ENCODE measurements at regions not wholly inside any gene's neighbourhood (a gene's known extent, or its start where the extent isn't known, plus 50 kb on each side); places are given as distances from the start of the nearest gene placed in this dataset.
"Not testable (repeated sequence)": the region's sequence is repeated elsewhere in the genome, so short reads cannot be mapped to it uniquely, and the experiment has no call there.

DNA sequence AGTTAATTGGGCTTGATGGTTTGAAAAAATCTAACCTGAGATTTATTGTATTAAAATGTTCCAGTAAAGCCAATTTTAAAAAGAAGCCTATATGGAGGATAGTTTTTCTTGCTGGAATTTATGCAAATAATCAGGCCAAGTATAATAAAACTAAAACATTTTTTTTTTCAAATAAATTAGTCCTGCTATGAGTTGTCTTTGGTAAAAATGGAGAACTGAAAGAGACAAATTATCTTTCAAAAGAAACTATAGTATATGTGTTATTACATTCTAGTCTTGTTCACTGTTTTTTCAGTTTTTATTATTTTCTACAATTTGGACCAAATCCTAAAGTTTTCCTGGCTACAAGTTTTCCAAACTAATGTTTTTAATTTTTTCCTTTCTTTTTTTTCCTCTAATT lies 468.9 kb downstream of the UQCRFS1 start:
- no peak for DNase-seq

DNA sequence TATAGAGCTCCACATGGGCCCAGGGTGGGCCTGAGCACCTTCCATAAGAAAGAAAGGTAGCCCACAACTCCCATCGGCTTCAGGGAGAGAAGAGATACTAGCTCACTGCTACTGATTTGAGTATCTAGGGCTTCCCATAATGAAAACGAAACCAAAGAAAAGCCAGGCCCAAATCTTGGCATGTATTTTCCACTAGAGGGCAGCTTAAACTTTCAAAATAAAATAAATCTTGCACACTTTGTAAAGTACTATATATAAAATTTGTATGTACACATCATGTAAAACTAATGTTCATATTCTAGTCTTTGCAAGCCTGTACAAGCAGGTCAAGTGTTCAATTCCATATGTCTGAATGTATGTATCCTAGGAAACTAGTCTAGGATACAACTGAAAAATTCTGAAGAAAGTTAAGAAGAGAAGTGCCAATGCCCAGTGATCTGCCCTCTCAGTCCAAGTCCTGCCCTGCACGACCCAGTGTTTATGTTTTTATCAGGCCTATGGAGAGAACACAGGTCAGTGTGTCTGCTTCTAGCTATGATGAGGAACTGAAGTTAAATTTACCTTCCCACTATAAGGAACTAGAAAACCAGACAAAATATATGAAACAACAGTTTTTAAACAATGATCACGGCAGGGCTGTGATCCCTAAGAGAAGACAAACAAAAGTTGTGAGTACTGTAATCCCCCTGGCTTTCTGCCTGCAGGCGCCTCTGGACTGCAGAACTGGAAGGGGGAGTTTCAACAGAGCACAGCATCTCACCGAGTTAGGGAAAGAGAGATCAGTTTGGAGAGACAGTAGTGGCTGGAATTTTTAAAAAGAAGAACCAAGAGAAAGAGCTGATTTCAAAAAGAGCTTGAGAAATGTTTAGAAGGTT lies 475.7 kb downstream of the UQCRFS1 start:
- DNase-seq, result peak; percentile 53 to 71 (median 61)

DNA sequence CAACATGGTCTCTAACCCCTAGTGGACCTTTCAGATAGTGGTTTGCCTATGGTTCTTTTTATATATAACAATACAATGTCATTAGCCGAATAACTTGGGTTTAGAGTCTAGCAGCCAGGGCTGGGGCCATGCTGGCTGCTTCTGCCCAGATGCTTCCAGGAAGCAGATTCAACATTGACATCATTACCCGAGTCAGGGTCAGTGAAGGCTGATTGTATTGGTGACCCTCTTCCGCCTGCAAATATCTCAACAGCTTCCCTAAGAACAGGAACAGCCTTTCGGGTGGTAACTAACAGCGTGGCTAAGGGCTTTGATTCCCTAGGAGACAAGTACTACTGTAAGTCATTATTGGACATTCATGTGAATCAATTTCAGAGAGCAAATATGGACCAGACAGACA lies 476.4 kb downstream of the UQCRFS1 start:
- DNase-seq, result no peak

DNA sequence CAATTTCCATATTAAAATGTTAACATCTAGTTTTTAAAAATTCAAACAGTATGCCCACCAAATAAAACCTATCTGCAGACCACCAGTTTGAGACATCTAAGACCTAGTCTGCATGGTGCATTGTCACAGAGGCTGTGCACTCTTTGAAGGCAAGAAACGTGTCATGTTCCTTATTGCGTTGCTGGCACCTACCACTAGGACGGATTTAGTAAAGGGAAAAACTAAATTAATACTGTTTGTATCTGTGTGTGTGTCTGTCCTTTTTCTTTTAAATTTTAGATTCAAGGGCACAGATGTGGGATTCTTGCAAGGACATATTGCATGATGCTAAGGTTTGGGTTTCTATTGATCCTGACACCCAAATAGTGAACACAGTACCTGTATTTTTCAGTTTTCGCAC lies 481.4 kb downstream of the UQCRFS1 start:
- no peak for DNase-seq

DNA sequence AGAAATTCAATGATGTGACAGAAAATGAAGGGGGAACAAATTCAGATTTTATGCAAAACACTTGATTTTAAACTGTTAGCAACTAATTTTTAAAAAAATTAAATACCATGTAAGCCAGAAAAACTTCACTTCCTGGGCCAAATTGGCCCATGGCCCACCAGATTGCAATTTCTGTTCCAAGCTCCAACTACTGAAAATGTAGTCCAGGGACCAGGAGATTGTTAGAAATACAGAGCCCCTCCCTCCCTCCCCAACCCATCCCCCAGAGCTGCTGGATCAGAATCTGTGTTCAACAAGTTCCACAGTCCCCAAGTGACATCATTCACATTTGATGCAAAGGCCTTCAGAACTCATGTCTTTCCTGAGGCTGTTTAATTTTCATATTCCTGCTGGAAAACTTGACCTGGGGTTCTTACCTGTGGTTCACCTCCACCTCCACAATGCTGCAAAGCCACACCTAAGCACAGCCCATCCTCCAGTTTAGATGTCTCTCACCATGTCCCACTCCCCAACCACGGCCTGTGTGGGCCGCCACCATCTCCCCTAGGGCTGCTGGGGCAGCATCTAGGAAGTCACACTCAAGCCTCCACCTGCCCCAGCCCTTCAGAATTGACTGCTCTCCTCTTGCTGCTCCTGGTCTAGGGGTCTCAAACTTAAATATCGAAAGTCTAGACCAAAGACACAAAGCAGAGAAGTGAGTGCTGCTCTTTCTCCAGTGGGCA lies 482.0 kb downstream of the UQCRFS1 start:
- peak; percentile 5 to 28 (median 21) for DNase-seq

DNA sequence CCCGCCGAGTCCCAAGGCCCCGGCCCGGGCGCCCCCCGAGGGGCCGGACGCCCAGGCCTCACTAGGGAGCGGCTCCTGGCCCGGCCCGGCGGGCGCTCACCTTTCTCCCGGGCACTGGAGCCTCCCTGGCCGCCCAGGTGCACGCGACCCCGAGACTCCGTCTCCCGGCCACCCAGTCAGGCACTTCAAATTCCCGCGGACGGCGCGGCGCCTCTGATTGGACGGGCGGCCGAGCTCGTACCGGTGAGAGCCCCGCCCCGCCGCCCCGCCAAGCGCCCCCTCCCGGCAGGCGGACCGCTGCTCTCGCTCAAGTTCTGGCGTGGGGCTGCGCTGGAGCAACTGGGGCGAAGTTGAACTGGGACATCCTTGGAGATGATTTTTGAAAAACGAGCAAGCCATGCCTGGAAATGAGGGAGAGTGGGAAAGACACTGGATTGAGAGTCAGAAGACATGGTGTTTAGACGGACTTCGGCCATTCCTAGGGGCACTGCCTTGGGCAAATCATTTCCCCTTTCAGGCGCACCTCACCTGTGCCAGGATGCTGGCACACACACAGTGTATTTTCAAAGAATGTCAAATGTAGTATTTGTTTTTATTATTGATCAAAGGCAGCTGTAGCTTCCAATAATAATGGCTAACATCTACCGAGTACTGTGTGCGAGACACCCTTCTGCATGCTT lies 485.3 kb downstream of the UQCRFS1 start:
- peak in 2 of 3 donors; percentile 1 to 22 for DNase-seq

DNA sequence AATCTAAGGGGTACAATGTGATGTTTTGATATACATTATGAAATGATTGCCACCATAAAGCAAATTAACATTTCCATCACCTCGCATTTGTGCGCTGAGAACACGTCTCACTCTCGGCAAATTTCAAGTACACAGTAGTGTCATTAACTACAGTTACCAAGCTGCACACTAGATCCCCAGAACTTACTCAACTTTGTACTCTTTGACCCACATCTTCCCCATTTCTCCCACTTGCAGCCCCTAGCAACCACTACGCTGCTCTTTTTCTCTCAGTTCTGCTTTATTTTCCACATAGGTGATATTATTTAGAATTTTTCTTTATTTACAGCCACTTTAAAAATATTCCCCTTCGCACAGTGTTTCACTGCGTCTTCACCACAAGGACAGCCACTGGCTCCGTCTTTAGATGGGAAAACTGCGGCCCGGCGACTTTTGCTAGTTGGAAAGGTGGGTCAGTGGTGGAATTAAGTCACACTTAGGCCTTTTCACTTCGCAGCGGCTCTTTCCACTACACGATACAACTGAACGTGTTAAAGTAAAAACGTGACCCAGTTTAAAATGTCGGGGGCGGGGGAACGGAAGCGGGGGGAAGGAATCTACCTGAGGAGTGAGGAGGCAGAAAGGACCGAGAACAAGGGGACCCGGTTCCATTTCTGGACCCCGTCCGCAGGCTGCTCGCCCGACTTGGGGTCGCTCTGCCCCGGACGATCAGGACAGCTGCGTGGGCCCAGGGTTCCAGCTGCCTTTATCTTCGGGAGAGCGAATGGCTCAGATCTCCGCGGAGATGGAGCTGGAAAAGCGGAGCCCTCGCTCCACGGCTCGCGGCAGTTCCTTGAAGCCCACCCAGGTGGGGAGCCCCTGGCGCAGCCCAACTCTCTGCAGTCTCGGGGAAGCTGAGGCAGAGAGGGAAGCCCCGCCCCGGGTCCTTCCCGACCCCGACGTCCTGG lies 486.1 kb downstream of the UQCRFS1 start:
- no peak for DNase-seq

DNA sequence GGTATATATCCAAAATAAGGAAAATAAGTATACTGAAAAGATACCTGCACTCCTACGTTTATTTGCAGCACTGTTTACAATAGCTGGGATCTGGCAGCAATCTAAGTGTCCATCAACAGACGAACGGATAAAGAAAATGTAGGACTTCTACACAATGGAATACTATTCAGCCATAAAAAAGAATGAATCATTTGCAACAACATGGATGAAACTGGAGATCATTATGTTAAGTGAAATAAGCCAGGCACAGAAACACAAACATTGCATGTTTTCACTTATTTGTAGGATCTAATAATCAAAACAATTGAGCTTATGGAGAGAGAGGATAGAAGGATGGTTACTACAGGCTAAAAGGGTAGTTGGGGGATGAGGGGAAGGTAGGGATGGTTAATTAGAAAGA lies 494.0 kb downstream of the UQCRFS1 start:
- no peak for DNase-seq

DNA sequence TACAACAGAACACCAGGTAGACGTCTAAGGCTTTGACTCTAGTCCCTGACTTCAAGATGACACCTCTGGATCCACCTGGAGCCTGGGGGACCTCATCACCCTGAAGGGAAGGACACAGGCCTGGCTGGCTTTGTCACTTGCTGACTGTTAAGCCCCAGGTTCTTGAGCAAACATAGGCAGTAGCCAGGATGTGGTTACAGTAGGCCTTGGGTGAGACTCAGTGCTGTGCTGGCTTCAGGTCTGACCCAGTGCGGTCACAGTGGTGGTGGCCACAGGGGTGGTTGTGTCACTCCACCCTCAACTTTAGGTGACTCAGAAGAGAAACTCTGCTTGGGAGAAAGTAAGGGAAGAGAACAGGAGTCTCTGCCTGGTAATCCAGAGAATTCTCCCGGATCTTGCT lies 497.8 kb downstream of the UQCRFS1 start:
- DNase-seq, result no peak

DNA sequence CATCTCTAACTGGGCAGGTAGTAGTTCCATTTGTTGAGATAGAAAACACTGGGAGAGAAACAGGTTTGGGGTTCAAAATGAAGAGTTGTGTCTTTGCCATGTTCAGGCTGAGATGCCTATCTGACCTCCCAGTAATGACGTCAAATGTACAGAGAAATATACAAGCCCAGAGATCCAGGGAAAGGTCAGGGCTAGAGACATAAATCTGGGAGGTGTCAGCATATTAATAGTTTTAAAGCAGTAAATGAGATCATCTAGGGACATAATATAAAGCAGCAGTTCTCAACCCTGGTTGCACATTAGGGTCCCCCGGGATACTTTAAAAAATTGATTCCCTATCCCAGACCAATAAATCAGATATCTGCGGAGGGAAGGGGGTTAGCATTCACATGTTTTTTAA lies 501.5 kb downstream of the UQCRFS1 start:
- no peak for DNase-seq

DNA sequence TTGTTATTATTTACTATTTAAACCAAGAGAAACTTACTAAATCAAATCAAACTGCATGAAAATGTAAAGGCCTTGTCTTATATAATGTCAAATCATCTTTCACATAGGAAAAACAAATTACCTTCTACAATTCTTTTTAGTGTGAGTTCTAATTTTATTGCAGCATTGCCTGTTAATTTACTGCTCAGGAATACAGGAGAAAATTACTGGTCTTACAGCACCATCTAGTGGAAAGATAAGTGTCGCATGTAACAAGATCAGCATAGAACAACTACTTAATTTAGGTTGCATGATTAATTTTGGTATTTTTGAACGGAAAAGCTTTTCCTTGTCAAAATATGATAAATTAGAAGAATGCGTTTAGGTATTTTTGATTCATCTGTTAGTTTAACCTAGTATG lies 502.7 kb downstream of the UQCRFS1 start:
- DNase-seq, result peak; percentile 55 to 66 (median 62)

DNA sequence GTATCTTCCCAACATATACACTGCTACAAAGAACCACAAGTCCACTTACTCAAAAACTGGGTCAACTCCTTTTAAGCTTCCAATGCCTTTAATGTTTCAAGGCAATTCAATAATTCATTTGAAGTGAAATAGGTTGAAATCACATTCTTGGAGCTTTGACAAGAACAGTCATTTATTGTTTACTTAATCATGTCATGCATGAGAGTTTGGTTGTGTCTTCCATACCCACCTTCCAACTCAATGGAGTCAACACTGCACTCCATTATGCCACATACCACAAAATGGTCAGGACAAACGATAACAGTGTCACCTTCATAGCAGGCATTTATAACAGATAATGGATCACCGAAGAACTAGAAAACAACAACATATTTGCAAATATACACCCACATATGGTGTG lies 506.3 kb downstream of the UQCRFS1 start:
- no peak for DNase-seq

DNA sequence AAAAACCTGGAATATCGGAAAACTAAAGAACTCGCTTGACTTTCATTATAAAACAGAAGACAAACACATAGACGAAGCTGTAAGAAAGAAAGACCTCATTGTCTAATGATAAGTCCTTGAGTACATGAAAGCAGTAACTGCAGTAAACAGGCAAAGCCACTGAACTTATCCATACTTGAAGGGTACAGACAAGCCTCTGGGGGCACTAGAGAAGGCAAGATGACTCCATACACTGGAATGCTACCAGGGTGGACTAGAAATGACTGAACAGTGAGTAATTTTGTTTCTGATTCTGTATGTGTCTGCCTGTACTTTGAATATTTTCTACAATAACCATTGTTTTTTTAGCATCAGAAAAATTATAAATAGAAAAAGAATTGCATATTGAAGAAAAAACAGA lies 507.9 kb downstream of the UQCRFS1 start:
- peak in 1 of 3 donors; percentile 73 for DNase-seq

DNA sequence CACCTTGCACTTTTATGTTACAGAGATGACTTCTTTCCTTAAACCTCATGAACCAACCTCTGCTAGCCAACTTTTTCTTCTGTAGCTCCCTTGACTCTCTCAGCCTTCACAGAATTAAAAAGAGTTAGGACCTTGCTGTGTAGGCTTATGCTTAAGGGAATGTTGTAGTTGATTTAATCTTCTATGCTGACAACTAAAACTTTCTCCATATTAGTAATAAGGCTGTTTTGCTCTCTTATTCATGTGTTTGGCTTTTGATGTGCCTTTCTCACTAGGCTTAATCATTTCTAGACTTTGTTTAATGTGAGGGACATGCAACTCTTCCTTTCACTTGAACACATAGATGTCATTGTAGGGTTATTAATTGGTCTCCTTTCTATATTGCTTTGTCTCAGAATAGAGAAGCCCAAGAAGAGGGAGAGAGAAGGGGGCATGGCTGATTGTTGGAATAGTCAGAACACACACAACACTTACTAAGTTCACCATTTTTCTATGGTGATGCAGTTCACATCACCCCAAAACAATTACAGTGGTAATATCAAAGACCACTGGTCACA lies 509.5 kb downstream of the UQCRFS1 start:
- DNase-seq, result no peak

DNA sequence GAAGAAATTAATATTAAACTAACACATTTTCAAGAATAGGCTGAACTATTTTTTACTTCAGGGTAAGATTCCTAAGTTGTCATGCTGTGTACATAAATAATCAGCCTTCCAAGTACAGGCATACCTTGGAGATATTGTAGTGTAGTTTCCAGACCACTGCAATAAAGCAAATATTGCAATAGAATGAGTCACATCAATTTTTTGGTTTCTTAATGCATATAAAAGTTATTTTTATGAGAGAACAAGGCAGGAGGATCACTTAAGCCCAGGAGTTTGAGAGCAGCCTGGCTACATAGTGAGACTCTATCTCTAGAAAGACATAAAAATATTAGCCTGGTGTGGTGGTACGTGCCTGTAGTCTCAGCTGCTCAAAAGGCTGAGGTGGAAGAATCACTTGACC lies 511.5 kb downstream of the UQCRFS1 start:
- peak in 1 of 3 donors; percentile 9 for DNase-seq

DNA sequence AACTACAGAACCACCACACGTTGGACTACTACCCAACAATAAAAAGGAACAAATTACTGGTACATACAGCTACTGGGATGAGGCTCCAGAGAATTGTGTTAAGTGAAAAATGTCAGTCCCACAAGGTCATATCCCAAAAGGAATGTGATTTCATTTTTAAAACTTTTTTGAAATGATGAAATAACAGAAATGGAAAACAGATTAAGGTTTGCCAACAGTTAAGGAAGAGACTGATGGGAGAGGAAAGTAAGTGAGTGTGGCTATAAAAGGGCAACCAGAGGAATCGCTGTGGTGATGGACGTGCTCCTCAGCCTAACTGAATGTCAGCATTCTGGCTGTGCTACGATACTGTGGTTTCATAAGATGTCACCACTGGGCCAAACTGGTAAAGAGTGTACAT lies 512.8 kb downstream of the UQCRFS1 start:
- no peak for DNase-seq

DNA sequence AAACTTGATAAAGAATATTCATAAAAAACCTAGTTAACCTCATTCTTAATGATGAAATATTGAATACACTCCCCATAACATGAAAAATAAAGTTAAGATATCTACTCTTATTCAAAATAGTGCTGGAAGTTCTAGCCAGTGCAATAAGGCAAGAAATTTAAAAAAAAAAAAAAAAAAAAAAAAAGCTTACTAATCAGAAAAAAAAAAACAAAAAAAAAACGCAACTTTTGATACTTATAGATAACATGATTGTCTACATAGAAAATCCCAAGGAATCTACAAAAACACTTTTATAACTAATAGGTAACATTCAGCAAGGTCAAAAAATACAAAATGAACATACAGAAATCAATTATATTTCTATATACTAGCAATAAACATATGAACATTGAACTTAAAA lies 515.6 kb downstream of the UQCRFS1 start:
- no peak for DNase-seq

DNA sequence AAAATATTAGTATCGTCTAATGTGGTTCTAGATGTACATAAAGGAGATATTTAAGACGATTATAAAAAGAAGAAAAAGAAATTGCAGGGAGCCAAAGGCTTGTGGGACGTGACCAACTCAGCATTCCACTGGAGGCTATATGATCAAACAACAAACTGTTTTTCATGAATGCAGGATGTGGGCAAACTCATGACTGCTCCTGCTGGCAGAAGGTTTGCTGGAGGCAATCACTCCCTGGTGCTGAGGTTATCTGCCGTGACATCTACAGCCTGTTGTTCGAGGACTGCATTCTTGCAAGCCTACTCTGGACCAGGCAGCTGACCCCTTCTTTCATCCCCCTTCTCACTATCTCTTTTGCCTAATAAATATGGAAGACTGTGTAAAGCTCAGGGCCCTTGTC lies 518.1 kb downstream of the UQCRFS1 start:
- no peak for DNase-seq

DNA sequence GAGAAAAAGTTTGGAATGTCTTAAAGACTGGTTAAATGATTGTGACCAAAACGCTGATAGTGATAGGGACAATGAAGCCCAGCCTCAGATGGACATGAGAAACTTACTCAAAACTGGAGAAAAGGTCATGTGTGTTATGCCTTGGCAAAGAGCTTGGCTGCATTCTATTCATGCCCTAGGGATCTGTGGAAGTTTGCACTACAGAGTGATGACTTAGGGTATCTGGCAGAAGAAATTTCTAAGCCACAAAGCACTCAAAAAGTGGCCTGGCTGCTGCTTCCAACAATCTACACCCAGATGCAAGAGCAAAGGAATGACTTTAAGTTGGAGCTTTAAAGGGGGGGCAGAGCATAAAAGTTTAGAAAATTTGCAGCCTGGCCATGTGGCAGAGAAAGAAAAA lies 521.3 kb downstream of the UQCRFS1 start:
- no peak for DNase-seq

DNA sequence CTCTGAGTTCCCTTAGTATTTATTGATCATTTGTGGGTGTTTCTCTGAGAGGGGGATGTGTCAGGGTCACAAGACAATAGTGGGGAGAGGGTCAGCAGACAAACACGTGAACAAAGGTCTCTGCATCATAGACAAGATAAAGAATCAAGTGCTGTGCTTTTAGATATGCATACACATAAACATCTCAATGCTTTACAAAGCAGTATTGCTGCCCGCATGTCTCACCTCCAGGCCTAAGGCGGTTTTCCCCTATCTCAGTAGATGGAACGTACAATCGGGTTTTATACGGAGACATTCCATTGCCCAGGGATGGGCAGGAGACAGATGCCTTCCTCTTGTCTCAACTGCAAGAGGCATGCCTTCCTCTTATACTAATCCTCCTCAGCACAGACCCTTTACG lies 523.5 kb downstream of the UQCRFS1 start:
- DNase-seq, result not testable (repeated sequence)

DNA sequence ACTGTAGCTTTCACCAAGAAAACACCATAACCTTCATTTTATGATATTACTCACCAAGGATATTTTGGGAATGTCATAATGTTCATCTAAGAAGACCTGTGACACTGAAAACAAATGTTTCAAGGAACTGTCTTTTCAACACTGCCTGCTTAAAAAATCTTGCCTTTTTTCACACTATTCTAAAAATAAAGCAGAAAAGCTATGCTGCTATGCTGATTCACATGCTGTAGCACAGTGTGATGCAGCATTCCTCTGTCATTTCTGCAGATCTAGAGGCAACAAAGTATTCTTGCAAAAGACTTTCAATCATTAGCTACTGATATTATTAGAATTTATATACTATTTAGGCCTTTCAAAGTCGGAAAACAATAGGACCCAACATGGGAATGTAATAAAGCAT lies 525.7 kb downstream of the UQCRFS1 start:
- no peak for DNase-seq

All from muscle of back (tissue), 3 donors.